DND-41 (cell line): ENCODE measurements at regions not wholly inside any gene's neighbourhood (a gene's known extent, or its start where the extent isn't known, plus 50 kb on each side); places are given as distances from the start of the nearest gene placed in this dataset.

Source experiments
- EZH2 ChIP-seq: IDR thresholded peaks from 3 replicates; pipeline ENCODE4 v1.6.1; 2012; ENCODE audit warnings: borderline replicate concordance, low read depth, mild to moderate bottlenecking, moderate library complexity, low read length, inconsistent platforms; ENCODE audit not compliant: severe bottlenecking
- TF ChIP-seq, protein P1 (sequence below): IDR thresholded peaks from 2 replicates; pipeline ENCODE4 v1.5.1; 2012; ENCODE audit warnings: borderline replicate concordance, low read length, moderate library complexity, mild to moderate bottlenecking; ENCODE audit not compliant: poor library complexity, severe bottlenecking; ENCODE audit errors: extremely low read depth

DNA sequence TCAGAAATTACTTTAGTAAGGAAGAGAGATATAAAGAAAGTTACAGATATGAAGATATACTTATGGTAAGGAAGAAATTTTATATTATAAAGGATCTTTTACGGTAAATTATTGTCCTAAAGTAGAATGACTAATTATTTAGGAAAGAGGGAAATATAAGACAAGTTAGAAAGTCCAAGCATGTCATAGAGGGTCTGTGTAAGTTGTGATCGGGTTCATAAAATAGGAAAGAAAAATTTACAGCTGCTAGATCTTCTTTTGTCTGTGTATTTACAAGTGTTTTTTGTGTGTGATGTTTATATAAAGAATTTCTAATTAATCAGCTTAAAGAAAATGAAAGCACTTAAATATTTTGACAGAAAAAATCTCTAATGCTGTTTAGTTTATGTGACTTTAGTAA is 1054.9 kb upstream of the DIAPH2 start:
- TF ChIP-seq, protein P1, sequence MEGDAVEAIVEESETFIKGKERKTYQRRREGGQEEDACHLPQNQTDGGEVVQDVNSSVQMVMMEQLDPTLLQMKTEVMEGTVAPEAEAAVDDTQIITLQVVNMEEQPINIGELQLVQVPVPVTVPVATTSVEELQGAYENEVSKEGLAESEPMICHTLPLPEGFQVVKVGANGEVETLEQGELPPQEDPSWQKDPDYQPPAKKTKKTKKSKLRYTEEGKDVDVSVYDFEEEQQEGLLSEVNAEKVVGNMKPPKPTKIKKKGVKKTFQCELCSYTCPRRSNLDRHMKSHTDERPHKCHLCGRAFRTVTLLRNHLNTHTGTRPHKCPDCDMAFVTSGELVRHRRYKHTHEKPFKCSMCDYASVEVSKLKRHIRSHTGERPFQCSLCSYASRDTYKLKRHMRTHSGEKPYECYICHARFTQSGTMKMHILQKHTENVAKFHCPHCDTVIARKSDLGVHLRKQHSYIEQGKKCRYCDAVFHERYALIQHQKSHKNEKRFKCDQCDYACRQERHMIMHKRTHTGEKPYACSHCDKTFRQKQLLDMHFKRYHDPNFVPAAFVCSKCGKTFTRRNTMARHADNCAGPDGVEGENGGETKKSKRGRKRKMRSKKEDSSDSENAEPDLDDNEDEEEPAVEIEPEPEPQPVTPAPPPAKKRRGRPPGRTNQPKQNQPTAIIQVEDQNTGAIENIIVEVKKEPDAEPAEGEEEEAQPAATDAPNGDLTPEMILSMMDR, result no peak
- no peak for TF ChIP-seq EZH2
